ENCODE measurements at regions not wholly inside any gene's neighbourhood (a gene's known extent, or its start where the extent isn't known, plus 50 kb on each side); places are given as distances from the start of the nearest gene placed in this dataset.

DNA sequence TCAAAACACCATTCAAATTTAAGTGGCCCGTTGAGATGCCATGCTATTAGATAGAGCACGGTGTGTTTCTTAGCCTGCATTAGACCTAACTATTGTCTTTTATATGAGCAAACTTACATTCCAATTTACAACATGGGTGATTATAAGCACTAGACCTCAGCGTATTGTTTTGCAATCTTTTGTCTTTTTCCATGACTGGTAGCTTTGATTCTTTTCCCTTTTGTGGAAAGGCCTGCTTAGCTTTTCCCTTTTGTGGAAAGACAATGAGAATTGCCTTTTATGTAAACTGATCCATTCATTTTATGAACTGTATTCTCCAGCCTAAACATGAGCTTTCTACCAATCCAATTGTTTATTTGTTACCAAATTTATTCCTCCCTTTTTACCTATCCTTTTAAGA lies 823.1 kb downstream of the CCSER2 start:
- TF ChIP-seq, protein P1, sequence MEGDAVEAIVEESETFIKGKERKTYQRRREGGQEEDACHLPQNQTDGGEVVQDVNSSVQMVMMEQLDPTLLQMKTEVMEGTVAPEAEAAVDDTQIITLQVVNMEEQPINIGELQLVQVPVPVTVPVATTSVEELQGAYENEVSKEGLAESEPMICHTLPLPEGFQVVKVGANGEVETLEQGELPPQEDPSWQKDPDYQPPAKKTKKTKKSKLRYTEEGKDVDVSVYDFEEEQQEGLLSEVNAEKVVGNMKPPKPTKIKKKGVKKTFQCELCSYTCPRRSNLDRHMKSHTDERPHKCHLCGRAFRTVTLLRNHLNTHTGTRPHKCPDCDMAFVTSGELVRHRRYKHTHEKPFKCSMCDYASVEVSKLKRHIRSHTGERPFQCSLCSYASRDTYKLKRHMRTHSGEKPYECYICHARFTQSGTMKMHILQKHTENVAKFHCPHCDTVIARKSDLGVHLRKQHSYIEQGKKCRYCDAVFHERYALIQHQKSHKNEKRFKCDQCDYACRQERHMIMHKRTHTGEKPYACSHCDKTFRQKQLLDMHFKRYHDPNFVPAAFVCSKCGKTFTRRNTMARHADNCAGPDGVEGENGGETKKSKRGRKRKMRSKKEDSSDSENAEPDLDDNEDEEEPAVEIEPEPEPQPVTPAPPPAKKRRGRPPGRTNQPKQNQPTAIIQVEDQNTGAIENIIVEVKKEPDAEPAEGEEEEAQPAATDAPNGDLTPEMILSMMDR (IDR thresholded peaks at IDR 0.05; ENCODE audit: low read depth, low read length): no peak
- TF ChIP-seq, protein P2, sequence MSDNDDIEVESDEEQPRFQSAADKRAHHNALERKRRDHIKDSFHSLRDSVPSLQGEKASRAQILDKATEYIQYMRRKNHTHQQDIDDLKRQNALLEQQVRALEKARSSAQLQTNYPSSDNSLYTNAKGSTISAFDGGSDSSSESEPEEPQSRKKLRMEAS (IDR thresholded peaks at IDR 0.05; ENCODE audit: low read depth, low read length): no peak
- TF ChIP-seq POLR2A (IDR thresholded peaks at IDR 0.05; ENCODE audit: extremely low read depth, insufficient read length): no peak
